ENCODE measurements at regions not wholly inside any gene's neighbourhood (a gene's known extent, or its start where the extent isn't known, plus 50 kb on each side); places are given as distances from the start of the nearest gene placed in this dataset.

DNA sequence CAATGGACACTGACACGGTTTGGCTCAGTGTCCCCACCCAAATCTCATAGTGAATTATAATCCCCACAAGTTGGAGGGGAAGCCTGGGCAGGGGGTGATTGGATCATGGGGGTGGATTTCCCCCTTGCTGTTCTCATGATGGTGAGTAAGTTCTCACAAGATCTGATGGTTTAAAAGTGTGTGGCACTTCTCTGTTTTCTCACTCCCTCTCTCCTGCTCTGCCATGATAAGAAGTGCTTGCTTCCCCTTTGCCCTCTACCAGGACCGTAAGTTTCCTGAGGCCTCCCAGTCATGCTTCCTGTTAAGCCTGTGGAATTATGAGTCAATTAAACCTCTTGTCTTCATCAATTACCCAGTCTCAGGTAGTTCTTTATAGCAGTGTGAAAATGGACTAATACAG lies 115.8 kb upstream of the KIF2A start:
- TF ChIP-seq, protein P1, sequence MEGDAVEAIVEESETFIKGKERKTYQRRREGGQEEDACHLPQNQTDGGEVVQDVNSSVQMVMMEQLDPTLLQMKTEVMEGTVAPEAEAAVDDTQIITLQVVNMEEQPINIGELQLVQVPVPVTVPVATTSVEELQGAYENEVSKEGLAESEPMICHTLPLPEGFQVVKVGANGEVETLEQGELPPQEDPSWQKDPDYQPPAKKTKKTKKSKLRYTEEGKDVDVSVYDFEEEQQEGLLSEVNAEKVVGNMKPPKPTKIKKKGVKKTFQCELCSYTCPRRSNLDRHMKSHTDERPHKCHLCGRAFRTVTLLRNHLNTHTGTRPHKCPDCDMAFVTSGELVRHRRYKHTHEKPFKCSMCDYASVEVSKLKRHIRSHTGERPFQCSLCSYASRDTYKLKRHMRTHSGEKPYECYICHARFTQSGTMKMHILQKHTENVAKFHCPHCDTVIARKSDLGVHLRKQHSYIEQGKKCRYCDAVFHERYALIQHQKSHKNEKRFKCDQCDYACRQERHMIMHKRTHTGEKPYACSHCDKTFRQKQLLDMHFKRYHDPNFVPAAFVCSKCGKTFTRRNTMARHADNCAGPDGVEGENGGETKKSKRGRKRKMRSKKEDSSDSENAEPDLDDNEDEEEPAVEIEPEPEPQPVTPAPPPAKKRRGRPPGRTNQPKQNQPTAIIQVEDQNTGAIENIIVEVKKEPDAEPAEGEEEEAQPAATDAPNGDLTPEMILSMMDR (IDR thresholded peaks at IDR 0.05; ENCODE audit: low read depth, low read length) = no peak
- TF ChIP-seq EZH2phosphoT487 (IDR thresholded peaks at IDR 0.05; ENCODE audit: low read depth) = no peak

Data from OCI-LY3 (cell line).